ENCODE measurements at regions not wholly inside any gene's neighbourhood (a gene's known extent, or its start where the extent isn't known, plus 50 kb on each side); places are given as distances from the start of the nearest gene placed in this dataset.

DNA sequence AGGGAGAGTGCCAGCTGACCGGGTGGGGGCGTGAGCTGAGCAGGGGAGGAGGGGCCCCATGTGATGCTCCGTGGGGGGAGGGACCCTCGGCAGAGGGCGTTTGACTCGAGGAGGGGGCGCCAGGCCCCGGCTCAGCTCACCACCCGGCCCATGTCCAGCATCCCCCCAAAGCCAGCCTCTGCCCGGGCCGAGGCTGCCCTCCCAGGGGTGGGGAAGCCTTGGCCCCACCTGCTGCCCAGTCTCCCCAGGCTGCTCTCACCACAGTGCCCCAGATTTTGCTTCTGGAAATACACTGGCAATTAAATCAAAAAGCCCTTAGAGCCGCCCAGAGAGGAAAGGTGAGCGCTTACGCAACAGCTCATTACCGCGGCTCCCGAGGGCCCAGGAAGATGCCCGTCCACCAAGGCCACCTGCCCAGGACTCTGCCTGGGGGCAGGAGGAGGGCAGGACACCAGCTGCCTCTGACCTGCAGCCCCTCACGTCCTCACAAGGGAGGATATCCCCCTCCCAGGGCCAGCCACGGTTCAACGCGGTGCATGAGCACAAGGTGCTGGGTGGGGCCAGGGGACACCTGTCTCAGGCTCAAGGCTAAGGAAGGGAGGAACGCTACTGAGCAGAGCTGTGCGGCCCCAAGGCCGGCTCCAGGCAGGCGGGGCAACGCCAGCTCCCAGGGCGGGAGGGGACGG is 70.0 kb upstream of the INPP5A start:
- no peak overlapping the region for H3K4me2 ChIP-seq (ENCODE audit: low read depth, low read length)
- no peak overlapping the region for H3K4me3 ChIP-seq (ENCODE audit: low read length)
- no peak for DNase-seq
- H3K79me2 ChIP-seq (ENCODE audit: low read length): no peaks in the 10 kb centered on the region
- no peaks in the 10 kb centered on the region for H3K9me2 ChIP-seq (replicated peaks; ENCODE audit: insufficient read depth, low read length)
- H3K36me3 ChIP-seq (replicated peaks; ENCODE audit: insufficient read depth, low read length): no peaks in the 10 kb centered on the region
- H4K20me1 ChIP-seq (ENCODE audit: insufficient read depth, low read length): no peaks in the 10 kb centered on the region
- H2AFZ ChIP-seq (ENCODE audit: low read length): no peak overlapping the region
- no peaks in the 10 kb centered on the region for H3K9me3 ChIP-seq (replicated peaks; ENCODE audit: insufficient read depth, low read length)
- TF ChIP-seq EZH2phosphoT487 (IDR thresholded peaks at IDR 0.05; ENCODE audit: low read length): no peak
- no peak for TF ChIP-seq EZH2 (optimal IDR thresholded peaks at IDR 0.05; ENCODE audit: low read depth, low read length)
- TF ChIP-seq, protein P1, sequence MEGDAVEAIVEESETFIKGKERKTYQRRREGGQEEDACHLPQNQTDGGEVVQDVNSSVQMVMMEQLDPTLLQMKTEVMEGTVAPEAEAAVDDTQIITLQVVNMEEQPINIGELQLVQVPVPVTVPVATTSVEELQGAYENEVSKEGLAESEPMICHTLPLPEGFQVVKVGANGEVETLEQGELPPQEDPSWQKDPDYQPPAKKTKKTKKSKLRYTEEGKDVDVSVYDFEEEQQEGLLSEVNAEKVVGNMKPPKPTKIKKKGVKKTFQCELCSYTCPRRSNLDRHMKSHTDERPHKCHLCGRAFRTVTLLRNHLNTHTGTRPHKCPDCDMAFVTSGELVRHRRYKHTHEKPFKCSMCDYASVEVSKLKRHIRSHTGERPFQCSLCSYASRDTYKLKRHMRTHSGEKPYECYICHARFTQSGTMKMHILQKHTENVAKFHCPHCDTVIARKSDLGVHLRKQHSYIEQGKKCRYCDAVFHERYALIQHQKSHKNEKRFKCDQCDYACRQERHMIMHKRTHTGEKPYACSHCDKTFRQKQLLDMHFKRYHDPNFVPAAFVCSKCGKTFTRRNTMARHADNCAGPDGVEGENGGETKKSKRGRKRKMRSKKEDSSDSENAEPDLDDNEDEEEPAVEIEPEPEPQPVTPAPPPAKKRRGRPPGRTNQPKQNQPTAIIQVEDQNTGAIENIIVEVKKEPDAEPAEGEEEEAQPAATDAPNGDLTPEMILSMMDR (IDR thresholded peaks at IDR 0.05; ENCODE audit: low read length): no peak
- H3F3A ChIP-seq (ENCODE audit: insufficient read depth, low read length): no peaks in the 10 kb centered on the region
- H3K9ac ChIP-seq (ENCODE audit: low read length): no peak overlapping the region
- H3K27ac ChIP-seq (ENCODE audit: low read length): no peak overlapping the region
- H3K27me3 ChIP-seq (replicated peaks; ENCODE audit: insufficient read depth, low read length): peaks cover 77% of the 10 kb centered on the region
- no peaks in the 10 kb centered on the region for H3K4me1 ChIP-seq (ENCODE audit: low read length)

- H3K9me3 ChIP-seq (replicated peaks; ENCODE audit: insufficient read depth, low read length): no peaks in the 10 kb centered on the region
- TF ChIP-seq EZH2phosphoT487 (IDR thresholded peaks at IDR 0.05; ENCODE audit: low read length) (no peak), EZH2 (optimal IDR thresholded peaks at IDR 0.05; ENCODE audit: low read depth, low read length) (no peak)
- TF ChIP-seq, protein P1 (IDR thresholded peaks at IDR 0.05; ENCODE audit: low read length): no peak
- H3K36me3 ChIP-seq (replicated peaks; ENCODE audit: insufficient read depth, low read length): no peaks in the 10 kb centered on the region
- no peak overlapping the region for H3K4me3 ChIP-seq (ENCODE audit: low read length)
- DNase-seq: no peak
- H4K20me1 ChIP-seq (ENCODE audit: insufficient read depth, low read length): no peaks in the 10 kb centered on the region
- no peak overlapping the region for H3K9ac ChIP-seq (ENCODE audit: low read length)
- H3K9me2 ChIP-seq (replicated peaks; ENCODE audit: insufficient read depth, low read length): no peaks in the 10 kb centered on the region
- H3K4me2 ChIP-seq (ENCODE audit: low read depth, low read length): no peak overlapping the region
- no peaks in the 10 kb centered on the region for H3K4me1 ChIP-seq (ENCODE audit: low read length)
- no peak overlapping the region for H2AFZ ChIP-seq (ENCODE audit: low read length)
- H3K27me3 ChIP-seq (replicated peaks; ENCODE audit: insufficient read depth, low read length): peaks cover 73% of the 10 kb centered on the region
- H3K27ac ChIP-seq (ENCODE audit: low read length): no peak overlapping the region
- no peaks in the 10 kb centered on the region for H3F3A ChIP-seq (ENCODE audit: insufficient read depth, low read length)
- no peaks in the 10 kb centered on the region for H3K79me2 ChIP-seq (ENCODE audit: low read length)
Observed at GRCh38 chr10:132468216-132468615, 69.4 kb upstream of the INPP5A start.

- no peak for TF ChIP-seq EZH2 (optimal IDR thresholded peaks at IDR 0.05; ENCODE audit: low read depth, low read length)
- no peak for TF ChIP-seq EZH2phosphoT487 (IDR thresholded peaks at IDR 0.05; ENCODE audit: low read length)
- TF ChIP-seq, protein P1 (IDR thresholded peaks at IDR 0.05; ENCODE audit: low read length): no peak
- Histone ChIP-seq H3K36me3 (replicated peaks; ENCODE audit: insufficient read depth, low read length) (no peaks in the 10 kb centered on the region), H3K27me3 (replicated peaks; ENCODE audit: insufficient read depth, low read length) (peaks cover 72% of the 10 kb centered on the region), H2AFZ (ENCODE audit: low read length) (no peak overlapping the region), H3K4me2 (ENCODE audit: low read depth, low read length) (no peak overlapping the region), H3K4me3 (ENCODE audit: low read length) (no peak overlapping the region), H3K79me2 (ENCODE audit: low read length) (no peaks in the 10 kb centered on the region), H3K4me1 (ENCODE audit: low read length) (no peaks in the 10 kb centered on the region), H3K9me3 (replicated peaks; ENCODE audit: insufficient read depth, low read length) (no peaks in the 10 kb centered on the region), H3K9ac (ENCODE audit: low read length) (no peak overlapping the region), H3K27ac (ENCODE audit: low read length) (no peak overlapping the region), H4K20me1 (ENCODE audit: insufficient read depth, low read length) (no peaks in the 10 kb centered on the region), H3K9me2 (replicated peaks; ENCODE audit: insufficient read depth, low read length) (no peaks in the 10 kb centered on the region), H3F3A (ENCODE audit: insufficient read depth, low read length) (no peaks in the 10 kb centered on the region)
- no peak for DNase-seq
Observed at GRCh38 chr10:132468651-132469050, 68.9 kb upstream of the INPP5A start.
